HCT116 (cell line): ENCODE measurements at regions not wholly inside any gene's neighbourhood (a gene's known extent, or its start where the extent isn't known, plus 50 kb on each side); places are given as distances from the start of the nearest gene placed in this dataset.

ENCODE experiments used
- ATF3 ChIP-seq: IDR thresholded peaks from 2 replicates; pipeline ENCODE4 v1.6.1; 2012
- CEBPB ChIP-seq: IDR thresholded peaks from 2 replicates; pipeline ENCODE4 v1.6.1; 2012; ENCODE audit warnings: low read depth
- CTCF ChIP-seq, 3 experiments: fragments of 200-600 bp in 1 of 3; sonication (generic) in 1 of 3; IDR thresholded peaks in 2 of 3; conservative IDR thresholded peaks in 1 of 3; 2 replicates each; pipeline ENCODE4 v1.5.1; 2012 to 2017; ENCODE audit warnings: low read depth in 2 of 3, low read length in 2 of 3, antibody characterized with exemption in 1 of 3, borderline replicate concordance in 1 of 3, control low read depth in 1 of 3, mild to moderate bottlenecking in 1 of 3, mixed read lengths in 1 of 3, mixed run types in 1 of 3, moderate library complexity in 1 of 3; ENCODE audit not compliant: insufficient read depth in 1 of 3
- EZH2 ChIP-seq: fragments of 200-600 bp; sonication (generic); IDR thresholded peaks from 2 replicates; pipeline ENCODE4 v1.6.1; 2017; ENCODE audit warnings: antibody characterized with exemption, mixed run types
- POLR2A ChIP-seq: IDR thresholded peaks from 2 replicates; pipeline ENCODE4 v1.7.0; 2011; ENCODE audit warnings: borderline replicate concordance; ENCODE audit not compliant: insufficient read depth, insufficient read length; ENCODE audit errors: extremely low read depth
- RAD21 ChIP-seq: IDR thresholded peaks from 2 replicates; pipeline ENCODE4 v1.6.1; 2012; ENCODE audit warnings: low read depth, mild to moderate bottlenecking

GRCh38 chr10:81662837-81663236 lies 212.2 kb upstream of the NRG3 start:
- TF ChIP-seq EZH2 (no peak), RAD21 (no peak), ATF3 (no peak), CTCF (IDR thresholded peaks at IDR 0.05 in 2 of 3, conservative IDR thresholded peaks at IDR 0.05 in 1 of 3; ENCODE audit: borderline replicate concordance in 1 of 3, insufficient read depth in 1 of 3, low read depth in 2 of 3, low read length in 2 of 3) (no peak), POLR2A (no peak), CEBPB (no peak)
